OCI-M2 (cell line): ENCODE measurements at regions not wholly inside any gene's neighbourhood (a gene's known extent, or its start where the extent isn't known, plus 50 kb on each side); places are given as distances from the start of the nearest gene placed in this dataset.
"Not testable (repeated sequence)": the region's sequence is repeated elsewhere in the genome, so short reads cannot be mapped to it uniquely, and the experiment has no call there.

Source experiments
- DNase-seq: peaks from one replicate; lab custom pipeline; 2025; ENCODE audit not compliant: unreplicated experiment; lab: John Stamatoyannopoulos, UW

GRCh38 chr16:5951486-5951885 lies 853.9 kb upstream of the EEF2KMT start:
- DNase-seq, result no peak

GRCh38 chr16:5944971-5945370 lies 847.4 kb upstream of the EEF2KMT start:
- DNase-seq, result no peak

GRCh38 chr16:5938607-5939006 lies 841.0 kb upstream of the EEF2KMT start:
- DNase-seq, result no peak

GRCh38 chr16:5932906-5933305 lies 835.3 kb upstream of the EEF2KMT start:
- DNase-seq, result no peak

- no peak for DNase-seq
Observed at GRCh38 chr16:5928476-5929065, 831.0 kb upstream of the EEF2KMT start.

GRCh38 chr16:5925850-5926249 lies 828.3 kb upstream of the EEF2KMT start:
- no peak for DNase-seq

GRCh38 chr16:5922686-5923085 lies 825.1 kb upstream of the EEF2KMT start:
- no peak for DNase-seq

GRCh38 chr16:5918567-5919130 lies 821.1 kb upstream of the EEF2KMT start:
- no peak for DNase-seq

GRCh38 chr16:5917436-5918195 lies 820.0 kb upstream of the EEF2KMT start:
- no peak for DNase-seq

GRCh38 chr16:5916711-5917191 lies 819.2 kb upstream of the EEF2KMT start:
- DNase-seq, result no peak

GRCh38 chr16:5911241-5911640 lies 813.6 kb upstream of the EEF2KMT start:
- DNase-seq, result no peak

- not testable (repeated sequence) for DNase-seq
Observed at GRCh38 chr16:5909556-5909955, 812.0 kb upstream of the EEF2KMT start.

GRCh38 chr16:5907544-5907943 lies 809.9 kb upstream of the EEF2KMT start:
- no peak for DNase-seq

- no peak for DNase-seq
Observed at GRCh38 chr16:5906351-5906750, 808.8 kb upstream of the EEF2KMT start.

GRCh38 chr16:5905935-5906334 lies 808.3 kb upstream of the EEF2KMT start:
- DNase-seq, result no peak

GRCh38 chr16:5903832-5904231 lies 806.2 kb upstream of the EEF2KMT start:
- no peak for DNase-seq

- DNase-seq, result no peak
Observed at GRCh38 chr16:5903153-5903552, 805.6 kb upstream of the EEF2KMT start.

- no peak for DNase-seq
Observed at GRCh38 chr16:5900046-5900445, 802.5 kb upstream of the EEF2KMT start.

- DNase-seq, result no peak
Observed at GRCh38 chr16:5895976-5896375, 798.4 kb upstream of the EEF2KMT start.

- no peak for DNase-seq
Observed at GRCh38 chr16:5895137-5895536, 797.5 kb upstream of the EEF2KMT start.

- no peak for DNase-seq
Observed at GRCh38 chr16:5891296-5891695, 793.7 kb upstream of the EEF2KMT start.

- DNase-seq, result no peak
Observed at GRCh38 chr16:5885521-5885920, 787.9 kb upstream of the EEF2KMT start.
